SK-N-SH (cell line): ENCODE measurements at regions not wholly inside any gene's neighbourhood (a gene's known extent, or its start where the extent isn't known, plus 50 kb on each side); places are given as distances from the start of the nearest gene placed in this dataset.
"Not testable (repeated sequence)": the region's sequence is repeated elsewhere in the genome, so short reads cannot be mapped to it uniquely, and the experiment has no call there.

Experiments
- POLR2AphosphoS5 ChIP-seq: IDR thresholded peaks from 2 replicates; pipeline ENCODE4 v1.6.1; 2012; ENCODE audit warnings: low read depth, low read length
- TF ChIP-seq, protein P1 (sequence below): fragments of 200-600 bp; sonication (generic); IDR thresholded peaks from 2 replicates; pipeline ENCODE4 v1.6.1; 2017; ENCODE audit warnings: antibody characterized with exemption, mild to moderate bottlenecking, moderate library complexity
- TF ChIP-seq, protein P2 (sequence below): IDR thresholded peaks from 2 replicates; pipeline ENCODE4; 2012
- TF ChIP-seq, protein P3 (sequence below): IDR thresholded peaks from 2 replicates; pipeline ENCODE4 v1.6.1; 2012; ENCODE audit warnings: mild to moderate bottlenecking, low read depth, low read length, moderate library complexity

DNA sequence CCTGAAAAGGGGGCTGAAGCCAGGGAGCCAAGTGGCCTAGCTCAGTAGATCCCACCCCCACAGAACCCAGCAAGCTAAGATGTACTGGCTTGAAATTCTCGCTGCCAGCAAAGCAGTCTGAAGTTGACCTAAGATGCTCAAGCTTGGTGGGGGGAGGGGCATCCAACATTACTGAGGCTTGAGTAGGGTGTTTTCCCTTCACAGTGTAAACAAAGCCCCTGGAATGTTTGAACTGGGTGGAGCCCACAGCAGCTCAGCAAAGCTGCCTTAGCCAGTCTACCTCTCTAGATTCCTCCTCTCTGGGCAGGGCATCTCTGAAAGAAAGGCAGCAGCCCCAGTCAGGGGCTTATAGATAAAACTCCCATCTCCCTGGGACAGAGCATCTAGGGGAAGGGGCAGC, 187.4 kb upstream of the AGTR2 start:
- not testable (repeated sequence) for TF ChIP-seq POLR2AphosphoS5
- TF ChIP-seq, protein P1, sequence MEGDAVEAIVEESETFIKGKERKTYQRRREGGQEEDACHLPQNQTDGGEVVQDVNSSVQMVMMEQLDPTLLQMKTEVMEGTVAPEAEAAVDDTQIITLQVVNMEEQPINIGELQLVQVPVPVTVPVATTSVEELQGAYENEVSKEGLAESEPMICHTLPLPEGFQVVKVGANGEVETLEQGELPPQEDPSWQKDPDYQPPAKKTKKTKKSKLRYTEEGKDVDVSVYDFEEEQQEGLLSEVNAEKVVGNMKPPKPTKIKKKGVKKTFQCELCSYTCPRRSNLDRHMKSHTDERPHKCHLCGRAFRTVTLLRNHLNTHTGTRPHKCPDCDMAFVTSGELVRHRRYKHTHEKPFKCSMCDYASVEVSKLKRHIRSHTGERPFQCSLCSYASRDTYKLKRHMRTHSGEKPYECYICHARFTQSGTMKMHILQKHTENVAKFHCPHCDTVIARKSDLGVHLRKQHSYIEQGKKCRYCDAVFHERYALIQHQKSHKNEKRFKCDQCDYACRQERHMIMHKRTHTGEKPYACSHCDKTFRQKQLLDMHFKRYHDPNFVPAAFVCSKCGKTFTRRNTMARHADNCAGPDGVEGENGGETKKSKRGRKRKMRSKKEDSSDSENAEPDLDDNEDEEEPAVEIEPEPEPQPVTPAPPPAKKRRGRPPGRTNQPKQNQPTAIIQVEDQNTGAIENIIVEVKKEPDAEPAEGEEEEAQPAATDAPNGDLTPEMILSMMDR, result not testable (repeated sequence)
- TF ChIP-seq, protein P2, sequence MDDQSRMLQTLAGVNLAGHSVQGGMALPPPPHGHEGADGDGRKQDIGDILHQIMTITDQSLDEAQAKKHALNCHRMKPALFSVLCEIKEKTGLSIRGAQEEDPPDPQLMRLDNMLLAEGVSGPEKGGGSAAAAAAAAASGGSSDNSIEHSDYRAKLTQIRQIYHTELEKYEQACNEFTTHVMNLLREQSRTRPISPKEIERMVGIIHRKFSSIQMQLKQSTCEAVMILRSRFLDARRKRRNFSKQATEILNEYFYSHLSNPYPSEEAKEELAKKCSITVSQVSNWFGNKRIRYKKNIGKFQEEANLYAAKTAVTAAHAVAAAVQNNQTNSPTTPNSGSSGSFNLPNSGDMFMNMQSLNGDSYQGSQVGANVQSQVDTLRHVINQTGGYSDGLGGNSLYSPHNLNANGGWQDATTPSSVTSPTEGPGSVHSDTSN, result not testable (repeated sequence)
- TF ChIP-seq, protein P3, sequence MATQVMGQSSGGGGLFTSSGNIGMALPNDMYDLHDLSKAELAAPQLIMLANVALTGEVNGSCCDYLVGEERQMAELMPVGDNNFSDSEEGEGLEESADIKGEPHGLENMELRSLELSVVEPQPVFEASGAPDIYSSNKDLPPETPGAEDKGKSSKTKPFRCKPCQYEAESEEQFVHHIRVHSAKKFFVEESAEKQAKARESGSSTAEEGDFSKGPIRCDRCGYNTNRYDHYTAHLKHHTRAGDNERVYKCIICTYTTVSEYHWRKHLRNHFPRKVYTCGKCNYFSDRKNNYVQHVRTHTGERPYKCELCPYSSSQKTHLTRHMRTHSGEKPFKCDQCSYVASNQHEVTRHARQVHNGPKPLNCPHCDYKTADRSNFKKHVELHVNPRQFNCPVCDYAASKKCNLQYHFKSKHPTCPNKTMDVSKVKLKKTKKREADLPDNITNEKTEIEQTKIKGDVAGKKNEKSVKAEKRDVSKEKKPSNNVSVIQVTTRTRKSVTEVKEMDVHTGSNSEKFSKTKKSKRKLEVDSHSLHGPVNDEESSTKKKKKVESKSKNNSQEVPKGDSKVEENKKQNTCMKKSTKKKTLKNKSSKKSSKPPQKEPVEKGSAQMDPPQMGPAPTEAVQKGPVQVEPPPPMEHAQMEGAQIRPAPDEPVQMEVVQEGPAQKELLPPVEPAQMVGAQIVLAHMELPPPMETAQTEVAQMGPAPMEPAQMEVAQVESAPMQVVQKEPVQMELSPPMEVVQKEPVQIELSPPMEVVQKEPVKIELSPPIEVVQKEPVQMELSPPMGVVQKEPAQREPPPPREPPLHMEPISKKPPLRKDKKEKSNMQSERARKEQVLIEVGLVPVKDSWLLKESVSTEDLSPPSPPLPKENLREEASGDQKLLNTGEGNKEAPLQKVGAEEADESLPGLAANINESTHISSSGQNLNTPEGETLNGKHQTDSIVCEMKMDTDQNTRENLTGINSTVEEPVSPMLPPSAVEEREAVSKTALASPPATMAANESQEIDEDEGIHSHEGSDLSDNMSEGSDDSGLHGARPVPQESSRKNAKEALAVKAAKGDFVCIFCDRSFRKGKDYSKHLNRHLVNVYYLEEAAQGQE, result not testable (repeated sequence)
